HepG2 (cell line): ENCODE measurements at regions not wholly inside any gene's neighbourhood (a gene's known extent, or its start where the extent isn't known, plus 50 kb on each side); places are given as distances from the start of the nearest gene placed in this dataset.

Source experiments
- ATF6 ChIP-seq: sonication (generic); formaldehyde crosslinking; conservative IDR thresholded peaks from 2 replicates; pipeline ENCODE4 v1.4.0; 2020; ENCODE audit warnings: missing genetic modification reagents
- BHLHE40 ChIP-seq: IDR thresholded peaks from 2 replicates; pipeline ENCODE4 v1.6.1; 2011; ENCODE audit warnings: low read length, improper control_type of control experiment
- CBX5 ChIP-seq: sonication (generic); formaldehyde crosslinking; IDR thresholded peaks from 2 replicates; pipeline ENCODE4 v1.4.0; 2020; ENCODE audit warnings: missing genetic modification reagents, borderline replicate concordance
- CEBPB ChIP-seq: IDR thresholded peaks from 2 replicates; pipeline ENCODE4 v1.6.1; 2011; ENCODE audit warnings: low read depth, low read length, improper control_type of control experiment, borderline replicate concordance
- FOXM1 ChIP-seq: sonication (generic); formaldehyde crosslinking; IDR thresholded peaks from 2 replicates; pipeline ENCODE4 v1.5.0; 2020; ENCODE audit warnings: missing genetic modification reagents
- MAX ChIP-seq: IDR thresholded peaks from 2 replicates; pipeline ENCODE4 v1.6.1; 2012; ENCODE audit warnings: inconsistent platforms
- MXI1 ChIP-seq: IDR thresholded peaks from 3 replicates; pipeline ENCODE4 v1.6.1; 2012; ENCODE audit warnings: low read depth, low read length, inconsistent platforms, borderline replicate concordance
- POLR2AphosphoS5 ChIP-seq: IDR thresholded peaks from 2 replicates; pipeline ENCODE4 v1.6.1; 2012; ENCODE audit warnings: low read depth, low read length
- SKI ChIP-seq: fragments of 450-650 bp; IDR thresholded peaks from one replicate; pipeline ENCODE4 v1.6.1; 2018; ENCODE audit warnings: mild to moderate bottlenecking; ENCODE audit not compliant: partially characterized antibody
- TOE1 ChIP-seq: sonication (generic); formaldehyde crosslinking; IDR thresholded peaks from 2 replicates; pipeline ENCODE4 v1.4.0; 2020; ENCODE audit warnings: mild to moderate bottlenecking, missing genetic modification reagents
- ZNF282 ChIP-seq: fragments of 450-650 bp; IDR thresholded peaks from 2 replicates; pipeline ENCODE4 v1.6.1; 2018; ENCODE audit not compliant: partially characterized antibody
- TF ChIP-seq, protein P1 (sequence below): sonication (generic); formaldehyde crosslinking; IDR thresholded peaks from 2 replicates; pipeline ENCODE4 v1.5.0; 2020; ENCODE audit warnings: mild to moderate bottlenecking, missing genetic modification reagents, moderate library complexity

DNA sequence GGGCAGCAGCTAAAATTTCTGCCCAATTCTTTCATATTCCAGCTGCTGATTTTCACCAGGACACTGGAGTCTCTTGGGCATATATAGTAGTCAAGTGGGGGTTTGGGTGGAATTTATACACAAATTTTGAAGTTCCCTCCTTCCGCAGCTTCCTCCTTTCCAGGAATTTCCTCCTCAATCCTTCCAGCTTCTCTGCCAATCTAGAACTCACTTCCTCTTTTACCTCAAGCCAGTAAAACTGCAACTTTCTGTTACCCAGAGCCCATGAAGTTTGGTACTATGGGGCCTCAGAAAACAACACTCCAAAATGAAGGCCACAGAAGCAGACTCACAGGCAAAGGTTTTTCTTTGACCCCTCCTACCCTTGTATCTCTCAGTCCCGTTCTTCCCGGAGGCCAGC, 51.7 kb upstream of the G2E3 start:
- TF ChIP-seq CBX5 (CRISPR knock-in tag) (no peak), BHLHE40 (no peak), POLR2AphosphoS5 (no peak), CEBPB (no peak), SKI (no peak), ATF6 (CRISPR knock-in tag) (no peak), MXI1 (no peak), MAX (no peak), FOXM1 (CRISPR knock-in tag) (no peak), TOE1 (CRISPR knock-in tag) (no peak), ZNF282 (no peak)
- TF ChIP-seq, protein P1, sequence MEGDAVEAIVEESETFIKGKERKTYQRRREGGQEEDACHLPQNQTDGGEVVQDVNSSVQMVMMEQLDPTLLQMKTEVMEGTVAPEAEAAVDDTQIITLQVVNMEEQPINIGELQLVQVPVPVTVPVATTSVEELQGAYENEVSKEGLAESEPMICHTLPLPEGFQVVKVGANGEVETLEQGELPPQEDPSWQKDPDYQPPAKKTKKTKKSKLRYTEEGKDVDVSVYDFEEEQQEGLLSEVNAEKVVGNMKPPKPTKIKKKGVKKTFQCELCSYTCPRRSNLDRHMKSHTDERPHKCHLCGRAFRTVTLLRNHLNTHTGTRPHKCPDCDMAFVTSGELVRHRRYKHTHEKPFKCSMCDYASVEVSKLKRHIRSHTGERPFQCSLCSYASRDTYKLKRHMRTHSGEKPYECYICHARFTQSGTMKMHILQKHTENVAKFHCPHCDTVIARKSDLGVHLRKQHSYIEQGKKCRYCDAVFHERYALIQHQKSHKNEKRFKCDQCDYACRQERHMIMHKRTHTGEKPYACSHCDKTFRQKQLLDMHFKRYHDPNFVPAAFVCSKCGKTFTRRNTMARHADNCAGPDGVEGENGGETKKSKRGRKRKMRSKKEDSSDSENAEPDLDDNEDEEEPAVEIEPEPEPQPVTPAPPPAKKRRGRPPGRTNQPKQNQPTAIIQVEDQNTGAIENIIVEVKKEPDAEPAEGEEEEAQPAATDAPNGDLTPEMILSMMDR (CRISPR knock-in tag): no peak
